GM21390 (cell line): ENCODE measurements at regions not wholly inside any gene's neighbourhood (a gene's known extent, or its start where the extent isn't known, plus 50 kb on each side); places are given as distances from the start of the nearest gene placed in this dataset.
"Not testable (repeated sequence)": the region's sequence is repeated elsewhere in the genome, so short reads cannot be mapped to it uniquely, and the experiment has no call there.

Experiments used
- ATAC-seq: cut with Tn5 transposase; IDR thresholded peaks from one replicate; pipeline ENCODE4 v1.9.1; 2021; ENCODE audit not compliant: unreplicated experiment

- no peak for ATAC-seq
These were observed 299.9 kb upstream of the PLD5 start for GRCh38 chr1:242824435-242824834.

- peak; percentile 95 for ATAC-seq
These were observed 289.1 kb upstream of the PLD5 start for GRCh38 chr1:242813490-242814091.

- ATAC-seq = no peak
These were observed 286.8 kb upstream of the PLD5 start for GRCh38 chr1:242811092-242811840.

- ATAC-seq = no peak
These were observed 281.8 kb upstream of the PLD5 start for GRCh38 chr1:242806324-242806723.

GRCh38 chr1:242805360-242805759 is 280.9 kb upstream of the PLD5 start:
- not testable (repeated sequence) for ATAC-seq

GRCh38 chr1:242802973-242803372 is 278.5 kb upstream of the PLD5 start:
- no peak for ATAC-seq

GRCh38 chr1:242800521-242800920 is 276.0 kb upstream of the PLD5 start:
- ATAC-seq = no peak

GRCh38 chr1:242797856-242798255 is 273.4 kb upstream of the PLD5 start:
- no peak for ATAC-seq

GRCh38 chr1:242788771-242789170 is 264.3 kb upstream of the PLD5 start:
- peak; percentile 92 for ATAC-seq

- no peak for ATAC-seq
These were observed 263.5 kb upstream of the PLD5 start for GRCh38 chr1:242787968-242788367.

- no peak for ATAC-seq
These were observed 260.3 kb upstream of the PLD5 start for GRCh38 chr1:242784807-242785206.

- ATAC-seq = peak; percentile 57
These were observed 259.6 kb upstream of the PLD5 start for GRCh38 chr1:242784084-242784483.

- ATAC-seq = no peak
These were observed 249.8 kb upstream of the PLD5 start for GRCh38 chr1:242774256-242774655.

- ATAC-seq = no peak
These were observed 245.9 kb upstream of the PLD5 start for GRCh38 chr1:242770366-242770765.

GRCh38 chr1:242764161-242764560 is 239.7 kb upstream of the PLD5 start:
- ATAC-seq = no peak

- ATAC-seq = no peak
These were observed 237.1 kb upstream of the PLD5 start for GRCh38 chr1:242761556-242761955.

- ATAC-seq = no peak
These were observed 230.4 kb upstream of the PLD5 start for GRCh38 chr1:242754926-242755325.

- ATAC-seq = no peak
These were observed 229.6 kb upstream of the PLD5 start for GRCh38 chr1:242754125-242754524.

GRCh38 chr1:242747233-242747632 is 222.7 kb upstream of the PLD5 start:
- ATAC-seq = no peak

- no peak for ATAC-seq
These were observed 220.6 kb upstream of the PLD5 start for GRCh38 chr1:242745079-242745478.

GRCh38 chr1:242743983-242744780 is 219.7 kb upstream of the PLD5 start:
- no peak for ATAC-seq
